Adrenal gland (tissue), 5 donors: ENCODE measurements at regions not wholly inside any gene's neighbourhood (a gene's known extent, or its start where the extent isn't known, plus 50 kb on each side); places are given as distances from the start of the nearest gene placed in this dataset.
"Not testable (repeated sequence)": the region's sequence is repeated elsewhere in the genome, so short reads cannot be mapped to it uniquely, and the experiment has no call there.

ENCODE experiments used
- POLR2A ChIP-seq, 2 donors: fragments of 450-650 bp; IDR thresholded peaks; one replicate each; pipeline ENCODE4 v1.6.1; 2017; ENCODE audit warnings: antibody characterized with exemption in 2 of 2, mild to moderate bottlenecking in 2 of 2, moderate library complexity in 1 of 2
- TF ChIP-seq, protein P1 (sequence below), 6 experiments: fragments of 450-650 bp in 4 of 6; fragments of 200-600 bp in 2 of 6; sonication (generic) in 1 of 6; IDR thresholded peaks; 1 replicate in 5 of 6; 2 replicates in 1 of 6; pipeline versions ENCODE4 v1.5.1 to v1.8.0; 2016 to 2021; ENCODE audit warnings: antibody characterized with exemption in 6 of 6, mild to moderate bottlenecking in 2 of 6, moderate library complexity in 1 of 6
- donor health status: DM: no; HTN: no; CAD: no.

DNA sequence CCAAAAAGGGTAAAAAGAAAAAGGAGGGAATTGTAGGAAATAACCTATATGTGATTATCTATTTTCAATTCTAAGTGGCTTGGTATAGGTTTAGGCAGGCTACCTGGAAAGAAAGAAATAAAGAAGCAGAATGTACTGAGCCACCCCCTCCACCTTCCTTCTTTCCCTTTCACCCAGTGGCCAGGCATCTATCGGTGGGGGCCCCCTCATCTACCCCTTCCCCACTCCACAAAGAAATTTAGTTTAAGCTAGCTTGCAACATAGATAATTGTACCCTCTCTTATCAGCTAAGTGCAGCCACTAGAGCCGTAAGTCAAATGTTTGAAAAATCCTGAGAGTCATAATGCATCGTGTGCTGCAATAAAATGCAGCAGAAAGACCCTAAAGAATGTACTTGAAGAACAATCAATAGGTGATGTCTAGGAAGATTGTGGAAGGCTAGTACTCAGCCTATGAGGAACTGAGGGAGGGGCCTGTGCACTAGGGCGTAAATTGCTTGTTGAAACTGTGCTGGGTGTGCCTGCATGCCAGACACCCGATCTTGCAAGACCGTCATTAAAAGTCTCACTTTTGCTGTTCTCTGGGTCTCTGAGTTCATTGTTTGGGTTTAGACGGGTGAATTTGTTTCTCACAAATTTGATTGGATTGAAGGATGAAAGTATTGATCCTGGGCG, 53.0 kb downstream of the PPIAL4D start:
- TF ChIP-seq, protein P1, sequence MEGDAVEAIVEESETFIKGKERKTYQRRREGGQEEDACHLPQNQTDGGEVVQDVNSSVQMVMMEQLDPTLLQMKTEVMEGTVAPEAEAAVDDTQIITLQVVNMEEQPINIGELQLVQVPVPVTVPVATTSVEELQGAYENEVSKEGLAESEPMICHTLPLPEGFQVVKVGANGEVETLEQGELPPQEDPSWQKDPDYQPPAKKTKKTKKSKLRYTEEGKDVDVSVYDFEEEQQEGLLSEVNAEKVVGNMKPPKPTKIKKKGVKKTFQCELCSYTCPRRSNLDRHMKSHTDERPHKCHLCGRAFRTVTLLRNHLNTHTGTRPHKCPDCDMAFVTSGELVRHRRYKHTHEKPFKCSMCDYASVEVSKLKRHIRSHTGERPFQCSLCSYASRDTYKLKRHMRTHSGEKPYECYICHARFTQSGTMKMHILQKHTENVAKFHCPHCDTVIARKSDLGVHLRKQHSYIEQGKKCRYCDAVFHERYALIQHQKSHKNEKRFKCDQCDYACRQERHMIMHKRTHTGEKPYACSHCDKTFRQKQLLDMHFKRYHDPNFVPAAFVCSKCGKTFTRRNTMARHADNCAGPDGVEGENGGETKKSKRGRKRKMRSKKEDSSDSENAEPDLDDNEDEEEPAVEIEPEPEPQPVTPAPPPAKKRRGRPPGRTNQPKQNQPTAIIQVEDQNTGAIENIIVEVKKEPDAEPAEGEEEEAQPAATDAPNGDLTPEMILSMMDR (IDR thresholded peaks at IDR 0.05), result not testable (repeated sequence)
- TF ChIP-seq POLR2A (IDR thresholded peaks at IDR 0.05), result not testable (repeated sequence)
